Left lung (tissue), 4 donors: ENCODE measurements at regions not wholly inside any gene's neighbourhood (a gene's known extent, or its start where the extent isn't known, plus 50 kb on each side); places are given as distances from the start of the nearest gene placed in this dataset.

ENCODE experiments used
- ATAC-seq: fragments of 200-7000 bp; cut with Tn5 transposase; one replicate; pipeline ENCODE4 v1.9.1; 2020; ENCODE audit warnings: moderate library complexity
- DNase-seq, 4 donors: peaks; one replicate each; pipeline ENCODE4 v3.0.0-alpha.2; 2013 to 2020
- H3K27ac ChIP-seq, 2 donors: fragments of 200-600 bp; sonication (generic) in 1 of 2; one replicate each; pipeline versions ENCODE4 v1.5.0 to v1.8.0; 2020 to 2021
- H3K27me3 ChIP-seq, 2 donors: fragments of 200-600 bp; sonication (generic) in 1 of 2; one replicate each; pipeline versions ENCODE4 v1.5.0 to v1.8.0; 2020 to 2021
- H3K36me3 ChIP-seq, 2 donors: fragments of 200-600 bp; sonication (generic) in 1 of 2; one replicate each; pipeline versions ENCODE4 v1.5.0 to v1.8.0; 2020 to 2021
- H3K4me1 ChIP-seq, 2 donors: fragments of 200-600 bp; one replicate each; pipeline ENCODE4 v1.8.0; 2021
- H3K4me3 ChIP-seq, 2 donors: fragments of 200-600 bp; sonication (generic) in 1 of 2; one replicate each; pipeline versions ENCODE4 v1.5.0 to v1.8.0; 2020 to 2021; ENCODE audit warnings: mild to moderate bottlenecking in 1 of 2
- H3K9me3 ChIP-seq, 2 donors: fragments of 200-600 bp; sonication (generic) in 1 of 2; one replicate each; pipeline versions ENCODE4 v1.5.0 to v1.8.0; 2020 to 2021
- CTCF ChIP-seq, 2 donors: fragments of 200-600 bp; sonication (generic) in 1 of 2; IDR thresholded peaks; one replicate each; pipeline versions ENCODE4 v1.5.0 to v1.8.0; 2021; ENCODE audit warnings: antibody characterized with exemption in 2 of 2
- intact Hi-C, 2 donors: fragments of 100-400 bp; cut with DNase I; formaldehyde crosslinking; loops; one replicate each; pipeline versions ENCODE4 v1.11.2 to v1.14.2; 2022
- donor health status: DM: no; HTN: yes; CAD: no.
- donor health status: DM: no; HTN: no; CAD: no.

- no peaks in the 10 kb centered on the region for H3K9me3 ChIP-seq
- no peaks in the 10 kb centered on the region for H3K27me3 ChIP-seq
- TF ChIP-seq CTCF (IDR thresholded peaks at IDR 0.05): no peak
- no peak overlapping the region for H3K27ac ChIP-seq
- no peaks in the 10 kb centered on the region for H3K4me1 ChIP-seq
- ATAC-seq (no peak), DNase-seq (no peak)
- intact Hi-C loops: no loop called here
- no peaks in the 10 kb centered on the region for H3K36me3 ChIP-seq
- H3K4me3 ChIP-seq: no peak overlapping the region
Observed at GRCh38 chr3:32056559-32057290, 49.7 kb upstream of the GPD1L start.
